IMR-90 (cell line): ENCODE measurements at regions not wholly inside any gene's neighbourhood (a gene's known extent, or its start where the extent isn't known, plus 50 kb on each side); places are given as distances from the start of the nearest gene placed in this dataset.

Experiments
- ATAC-seq: fragments of 200-7000 bp; cut with Tn5 transposase; 2 replicates; pipeline ENCODE4 v1.9.1; 2020; ENCODE audit warnings: low read depth, mild to moderate bottlenecking, moderate library complexity
- BruUV-seq: library from RNA; stranded (reverse); fragments of 400-500 nt; replicated peaks from 2 replicates; lab custom pipeline; 2021; lab: Mats Ljungman, UMichigan
- CTCF ChIA-PET: fragments of 300-600 bp; formaldehyde crosslinking; extraction: SDS; loops from one replicate; lab custom pipeline; 2021; ENCODE audit warnings: antibody characterized with exemption; lab: Yijun Ruan, JAX
- POLR2A ChIA-PET: fragments of 300-600 bp; sonication (Branson Sonifier 250); formaldehyde crosslinking; loops from one replicate; lab custom pipeline; 2022; ENCODE audit warnings: antibody characterized with exemption; ENCODE audit not compliant: unreplicated experiment; lab: Charles Lee
- DNase-seq: peaks from one replicate; pipeline ENCODE4 v3.0.0; 2013
- H2AFZ ChIP-seq: replicated peaks from 2 replicates; pipeline ENCODE3; 2013; ENCODE audit warnings: low read length, mild to moderate bottlenecking; ENCODE audit not compliant: poor library complexity
- H2AK5ac ChIP-seq: 2 replicates; pipeline ENCODE4 v1.6.1; 2013; ENCODE audit warnings: low read depth, low read length, inconsistent platforms
- H2AK9ac ChIP-seq: replicated peaks from 2 replicates; pipeline ENCODE3; 2013; ENCODE audit warnings: mild to moderate bottlenecking, low read depth, low read length, moderate library complexity; ENCODE audit not compliant: poor library complexity
- H2BK120ac ChIP-seq: 2 replicates; pipeline ENCODE4 v1.6.1; 2013; ENCODE audit warnings: low read depth, low read length, inconsistent platforms
- H2BK15ac ChIP-seq: 3 replicates; pipeline ENCODE4 v1.6.1; 2013; ENCODE audit warnings: low read depth, low read length, inconsistent platforms
- H2BK20ac ChIP-seq: 2 replicates; pipeline ENCODE4 v1.6.1; 2013; ENCODE audit warnings: low read depth, mild to moderate bottlenecking, inconsistent platforms, low read length, moderate library complexity
- H2BK5ac ChIP-seq: 2 replicates; pipeline ENCODE4 v1.6.1; 2013; ENCODE audit warnings: mild to moderate bottlenecking, low read depth, low read length, inconsistent platforms; ENCODE audit not compliant: poor library complexity, severe bottlenecking
- H3K14ac ChIP-seq: replicated peaks from 2 replicates; pipeline ENCODE4 v1.6.1; 2013; ENCODE audit warnings: low read depth, low read length, inconsistent platforms
- H3K18ac ChIP-seq: 2 replicates; pipeline ENCODE4 v1.6.1; 2013; ENCODE audit warnings: low read depth, low read length, control low read depth
- H3K23ac ChIP-seq: 2 replicates; pipeline ENCODE4 v1.6.1; 2013; ENCODE audit warnings: low read depth, low read length, inconsistent platforms
- H3K27ac ChIP-seq: 2 replicates; pipeline ENCODE4 v1.5.1; 2013; ENCODE audit warnings: mild to moderate bottlenecking, control low read depth, low read length; ENCODE audit not compliant: insufficient read depth
- H3K27me3 ChIP-seq: 2 replicates; pipeline ENCODE4 v1.6.1; 2013; ENCODE audit warnings: low read length; ENCODE audit not compliant: control insufficient read depth, insufficient read depth
- H3K36me3 ChIP-seq: 2 replicates; pipeline ENCODE4 v1.6.1; 2013; ENCODE audit warnings: low read length, mixed read lengths; ENCODE audit not compliant: control insufficient read depth, insufficient read depth
- H3K4ac ChIP-seq: 2 replicates; pipeline ENCODE4 v1.6.1; 2013; ENCODE audit warnings: low read depth, low read length, inconsistent platforms
- H3K4me1 ChIP-seq: 2 replicates; pipeline ENCODE4 v1.6.1; 2013; ENCODE audit warnings: low read length, mixed read lengths; ENCODE audit not compliant: control insufficient read depth, insufficient read depth
- H3K4me2 ChIP-seq: 2 replicates; pipeline ENCODE4 v1.6.1; 2013; ENCODE audit warnings: low read depth, mild to moderate bottlenecking, control low read depth, low read length, moderate library complexity
- H3K4me3 ChIP-seq: 2 replicates; pipeline ENCODE4 v1.5.1; 2013; ENCODE audit warnings: low read depth, mild to moderate bottlenecking, control low read depth, low read length, moderate library complexity; ENCODE audit not compliant: insufficient read depth
- H3K56ac ChIP-seq: 2 replicates; pipeline ENCODE4 v1.6.1; 2013; ENCODE audit warnings: low read length, inconsistent platforms; ENCODE audit not compliant: insufficient read depth; ENCODE audit errors: extremely low read depth
- H3K79me1 ChIP-seq, 2 experiments: 2 replicates each; pipeline ENCODE4 v1.6.1; 2013; ENCODE audit warnings: low read length in 2 of 2, inconsistent platforms in 1 of 2, low read depth in 1 of 2
- H3K9ac ChIP-seq: 2 replicates; pipeline ENCODE4 v1.6.1; 2013; ENCODE audit warnings: low read depth, low read length, control low read depth
- H3K9me1 ChIP-seq: 2 replicates; pipeline ENCODE4 v1.6.1; 2013; ENCODE audit warnings: low read length, inconsistent platforms; ENCODE audit not compliant: insufficient read depth
- H3K9me3 ChIP-seq: 2 replicates; pipeline ENCODE4 v1.6.1; 2013; ENCODE audit warnings: low read length; ENCODE audit not compliant: control insufficient read depth, insufficient read depth
- H4K20me1 ChIP-seq: 2 replicates; pipeline ENCODE4 v1.6.1; 2013; ENCODE audit warnings: low read length, inconsistent platforms; ENCODE audit not compliant: insufficient read depth
- H4K5ac ChIP-seq: 2 replicates; pipeline ENCODE4 v1.6.1; 2013; ENCODE audit warnings: mild to moderate bottlenecking, low read depth, low read length, control low read depth
- H4K8ac ChIP-seq, 2 experiments: 2 replicates each; pipeline ENCODE4 v1.6.1; 2013; ENCODE audit warnings: low read depth in 2 of 2, low read length in 2 of 2, control low read depth in 1 of 2, inconsistent platforms in 1 of 2
- H4K91ac ChIP-seq: 2 replicates; pipeline ENCODE4 v1.6.1; 2013; ENCODE audit warnings: low read depth, low read length, inconsistent platforms; ENCODE audit not compliant: insufficient read depth
- BHLHE40 ChIP-seq: fragments of 150-350 bp; IDR thresholded peaks from 2 replicates; pipeline ENCODE4 v1.6.1; 2016; ENCODE audit warnings: mild to moderate bottlenecking, low read depth, low read length
- CHD1 ChIP-seq: IDR thresholded peaks from 2 replicates; pipeline ENCODE4 v1.6.1; 2012; ENCODE audit warnings: low read depth, low read length, improper control_type of control experiment
- CTCF ChIP-seq: conservative IDR thresholded peaks from 2 replicates; pipeline ENCODE4 v1.5.1; 2012; ENCODE audit warnings: mild to moderate bottlenecking, low read depth, low read length, improper control_type of control experiment
- FOS ChIP-seq: fragments of 150-350 bp; IDR thresholded peaks from 2 replicates; pipeline ENCODE4 v1.6.1; 2016; ENCODE audit warnings: low read depth, low read length
- MAFK ChIP-seq: IDR thresholded peaks from 2 replicates; pipeline ENCODE4 v1.6.1; 2012; ENCODE audit warnings: low read depth, low read length, improper control_type of control experiment
- MAZ ChIP-seq: IDR thresholded peaks from 2 replicates; pipeline ENCODE4 v1.6.1; 2012; ENCODE audit warnings: low read depth, mild to moderate bottlenecking, low read length, improper control_type of control experiment, moderate library complexity, borderline replicate concordance
- RCOR1 ChIP-seq: IDR thresholded peaks from 2 replicates; pipeline ENCODE4 v1.6.1; 2012; ENCODE audit warnings: mild to moderate bottlenecking, low read length, improper control_type of control experiment; ENCODE audit not compliant: insufficient replicate concordance
- WGBS, 2 experiments: methylation state at CpG; one replicate each; pipeline versions ENCODE4 v1.1.5 to v1.1.7; 2013; ENCODE audit warnings: missing lambda C conversion rate in 2 of 2; ENCODE audit not compliant: insufficient read length in 1 of 2; ENCODE audit errors: extremely low coverage in 2 of 2; 5-methylcytosine and 5-hydroxymethylcytosine counted together
- dilution Hi-C: fragments of 300-500 bp; cut with HindIII; formaldehyde crosslinking; loops from one replicate; pipeline ENCODE4 v1.14.3; 2018; ENCODE audit warnings: low sequenced_read_pairs; ENCODE audit not compliant: unreplicated experiment
- in situ Hi-C: fragments of 300-500 bp; cut with MboI; formaldehyde crosslinking; loops from 3 replicates; pipeline ENCODE4 v1.14.3; 2019; ENCODE audit warnings: low sequenced_read_pairs, inconsistent platforms, mixed read lengths
- intact Hi-C: fragments of 100-400 bp; cut with micrococcal nuclease; formaldehyde crosslinking; loops from 2 replicates; pipeline ENCODE4 v1.10.0; 2022

- H3K18ac ChIP-seq = no peak overlapping the region
- no peak overlapping the region for H3K56ac ChIP-seq
- ATAC-seq = no peak
- no peak overlapping the region for H3K9ac ChIP-seq
- H4K91ac ChIP-seq = no peak overlapping the region
- 21% methylated on average over 2 of the region's 5 CpGs; no CpG with 5 or more reads in 1 of the 2 experiments for WGBS, 2 experiments
- BruUV-seq = no TSS peak
- H2AFZ ChIP-seq = no peak overlapping the region
- H2BK120ac ChIP-seq = no peak overlapping the region
- no peak overlapping the region for H3K23ac ChIP-seq
- no peak overlapping the region for H2BK15ac ChIP-seq
- H3K9me1 ChIP-seq = no peaks in the 10 kb centered on the region
- H3K36me3 ChIP-seq = no peaks in the 10 kb centered on the region
- no peak for DNase-seq
- H3K27ac ChIP-seq = no peak overlapping the region
- no peaks in the 10 kb centered on the region for H3K4me1 ChIP-seq
- ChIA-PET POLR2A (no interaction called here), CTCF (no interaction called here)
- no peaks in the 10 kb centered on the region for H3K79me1 ChIP-seq
- in situ Hi-C loops = no loop called here
- no peak overlapping the region for H3K4ac ChIP-seq
- no peak overlapping the region for H2AK9ac ChIP-seq
- H4K8ac ChIP-seq = no peak overlapping the region
- H3K4me3 ChIP-seq = no peak overlapping the region
- H3K14ac ChIP-seq = no peak overlapping the region
- no peaks in the 10 kb centered on the region for H4K20me1 ChIP-seq
- no peak overlapping the region for H2BK20ac ChIP-seq
- dilution Hi-C loops = no loop called here
- TF ChIP-seq CHD1 (no peak), BHLHE40 (no peak), FOS (no peak), MAFK (no peak), CTCF (no peak), MAZ (no peak), RCOR1 (no peak)
- H3K4me2 ChIP-seq = no peak overlapping the region
- H3K27me3 ChIP-seq = no peaks in the 10 kb centered on the region
- H4K5ac ChIP-seq = no peak overlapping the region
- H2BK5ac ChIP-seq = no peak overlapping the region
- intact Hi-C loops = no loop called here
- no peak overlapping the region for H2AK5ac ChIP-seq
- H3K9me3 ChIP-seq = peaks cover 36% of the 10 kb centered on the region
Observed at GRCh38 chr13:111999352-111999751, 67.6 kb upstream of the SOX1 start.
